ENCODE measurements at regions not wholly inside any gene's neighbourhood (a gene's known extent, or its start where the extent isn't known, plus 50 kb on each side); places are given as distances from the start of the nearest gene placed in this dataset.

DNA sequence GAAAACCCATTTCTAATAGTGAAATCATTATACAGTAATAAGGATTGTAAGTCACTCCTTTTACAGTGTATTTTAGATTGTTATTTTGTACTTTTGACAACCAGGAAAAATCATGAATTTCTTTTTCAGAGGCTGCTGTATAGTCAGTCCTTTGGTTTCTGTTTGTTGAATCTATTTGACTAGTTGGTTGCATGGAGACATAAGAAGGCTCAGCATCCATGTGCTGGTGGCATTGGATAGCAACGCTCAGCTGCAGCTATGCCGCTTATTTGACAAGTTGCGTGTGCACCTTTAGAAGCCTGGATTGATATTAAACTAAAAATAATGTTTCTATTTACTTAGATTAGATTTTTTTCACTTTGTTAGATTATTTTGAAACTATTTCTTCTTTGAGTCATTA lies 254.1 kb upstream of the SYT4 start:
- H3K27ac ChIP-seq: no peak overlapping the region
- H3K9me3 ChIP-seq: no peaks in the 10 kb centered on the region
- no peaks in the 10 kb centered on the region for H3K27me3 ChIP-seq
- H3K4me1 ChIP-seq: peaks cover 0 to 9% (median 4%) of the 10 kb centered on the region in 3 donors
- TF ChIP-seq POLR2A (IDR thresholded peaks at IDR 0.05): no peak
- TF ChIP-seq, protein P1, sequence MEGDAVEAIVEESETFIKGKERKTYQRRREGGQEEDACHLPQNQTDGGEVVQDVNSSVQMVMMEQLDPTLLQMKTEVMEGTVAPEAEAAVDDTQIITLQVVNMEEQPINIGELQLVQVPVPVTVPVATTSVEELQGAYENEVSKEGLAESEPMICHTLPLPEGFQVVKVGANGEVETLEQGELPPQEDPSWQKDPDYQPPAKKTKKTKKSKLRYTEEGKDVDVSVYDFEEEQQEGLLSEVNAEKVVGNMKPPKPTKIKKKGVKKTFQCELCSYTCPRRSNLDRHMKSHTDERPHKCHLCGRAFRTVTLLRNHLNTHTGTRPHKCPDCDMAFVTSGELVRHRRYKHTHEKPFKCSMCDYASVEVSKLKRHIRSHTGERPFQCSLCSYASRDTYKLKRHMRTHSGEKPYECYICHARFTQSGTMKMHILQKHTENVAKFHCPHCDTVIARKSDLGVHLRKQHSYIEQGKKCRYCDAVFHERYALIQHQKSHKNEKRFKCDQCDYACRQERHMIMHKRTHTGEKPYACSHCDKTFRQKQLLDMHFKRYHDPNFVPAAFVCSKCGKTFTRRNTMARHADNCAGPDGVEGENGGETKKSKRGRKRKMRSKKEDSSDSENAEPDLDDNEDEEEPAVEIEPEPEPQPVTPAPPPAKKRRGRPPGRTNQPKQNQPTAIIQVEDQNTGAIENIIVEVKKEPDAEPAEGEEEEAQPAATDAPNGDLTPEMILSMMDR (IDR thresholded peaks at IDR 0.05): no peak
- TF ChIP-seq EP300 (IDR thresholded peaks at IDR 0.05): no peak
- no peak for TF ChIP-seq POLR2AphosphoS5 (IDR thresholded peaks at IDR 0.05)
- no peak overlapping the region for H3K4me3 ChIP-seq
- H3K36me3 ChIP-seq: no peaks in the 10 kb centered on the region
- no peak for ATAC-seq
- WGBS, 2 donors (ENCODE audit: low coverage in 1 of 2): 90 to 96% methylated on average over 3 of the region's 3 CpGs

DNA sequence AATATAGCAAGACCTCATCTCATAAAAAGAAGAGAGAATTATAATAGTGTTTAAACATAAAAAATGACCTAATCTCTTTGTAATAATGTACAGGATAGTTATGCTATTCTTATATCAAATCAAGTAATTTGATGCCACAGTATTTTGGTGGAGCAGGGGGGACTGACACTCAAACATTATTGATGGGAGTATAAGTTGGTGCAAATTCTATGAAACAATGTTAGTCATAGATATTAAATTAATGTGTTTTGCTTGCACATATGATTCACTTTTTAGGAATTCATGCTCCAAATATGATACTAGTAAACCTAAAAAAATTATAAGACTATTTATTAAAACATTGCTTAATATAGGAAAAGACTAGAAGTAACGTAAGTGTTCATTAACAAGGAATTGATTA lies 256.1 kb upstream of the SYT4 start:
- ATAC-seq: no peak
- no peaks in the 10 kb centered on the region for H3K9me3 ChIP-seq
- no peaks in the 10 kb centered on the region for H3K36me3 ChIP-seq
- H3K4me3 ChIP-seq: no peak overlapping the region
- TF ChIP-seq POLR2A (IDR thresholded peaks at IDR 0.05) (no peak), POLR2AphosphoS5 (IDR thresholded peaks at IDR 0.05) (no peak), EP300 (IDR thresholded peaks at IDR 0.05) (no peak)
- TF ChIP-seq, protein P1 (IDR thresholded peaks at IDR 0.05): no peak
- H3K27me3 ChIP-seq: no peaks in the 10 kb centered on the region
- H3K4me1 ChIP-seq: no peaks in the 10 kb centered on the region
- H3K27ac ChIP-seq: no peak overlapping the region
- WGBS, 2 donors (ENCODE audit: low coverage in 1 of 2): 64 to 77% methylated on average over 1 of the region's 1 CpG

DNA sequence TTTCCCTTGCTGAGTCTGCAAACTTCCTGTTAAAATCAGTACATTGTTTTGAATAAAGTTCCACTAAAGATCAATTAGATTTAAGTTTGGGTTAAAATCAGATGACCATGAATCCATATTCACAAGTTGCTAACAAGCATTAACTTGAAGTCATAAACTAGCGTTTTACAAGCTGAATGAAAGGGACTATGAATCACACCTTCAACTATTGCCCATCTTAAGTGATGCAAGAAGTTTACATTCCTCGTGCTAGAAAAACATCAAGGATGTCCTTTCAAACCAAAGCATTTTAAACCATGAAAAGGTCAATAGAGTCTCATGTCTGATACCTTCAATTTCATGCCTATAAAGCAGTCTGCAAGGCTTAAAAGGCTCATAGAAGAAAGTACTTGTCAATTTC lies 257.2 kb upstream of the SYT4 start:
- no peak for ATAC-seq
- H3K27me3 ChIP-seq: no peaks in the 10 kb centered on the region
- H3K27ac ChIP-seq: no peak overlapping the region
- no peak overlapping the region for H3K4me3 ChIP-seq
- TF ChIP-seq POLR2A (IDR thresholded peaks at IDR 0.05) (no peak), EP300 (IDR thresholded peaks at IDR 0.05) (no peak), POLR2AphosphoS5 (IDR thresholded peaks at IDR 0.05) (no peak)
- TF ChIP-seq, protein P1 (IDR thresholded peaks at IDR 0.05): no peak
- H3K9me3 ChIP-seq: no peaks in the 10 kb centered on the region
- no peaks in the 10 kb centered on the region for H3K4me1 ChIP-seq
- no peaks in the 10 kb centered on the region for H3K36me3 ChIP-seq
- WGBS, 2 donors (ENCODE audit: low coverage in 1 of 2): 63 to 67% methylated on average over 2 of the region's 2 CpGs

DNA sequence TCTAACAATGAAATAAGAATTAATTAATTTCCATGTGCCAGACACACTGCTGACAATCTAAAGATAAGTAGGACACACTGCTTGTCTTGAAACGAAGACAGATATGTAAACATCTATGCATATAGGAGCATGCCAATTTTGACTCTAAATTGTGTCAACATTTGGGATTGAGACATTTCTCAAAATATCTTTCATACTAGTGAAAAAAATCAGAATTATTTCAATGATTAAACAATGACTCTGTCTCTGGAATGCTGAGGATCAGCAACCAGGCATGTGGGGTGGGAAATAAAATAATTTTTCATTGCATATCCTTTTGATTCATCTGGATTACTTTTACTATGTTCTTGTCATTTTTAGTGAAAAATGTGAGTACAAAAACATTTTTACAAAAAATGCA lies 262.6 kb upstream of the SYT4 start:
- no peaks in the 10 kb centered on the region for H3K4me1 ChIP-seq
- WGBS, 2 donors (ENCODE audit: low coverage in 1 of 2): 7 to 18% methylated on average over 1 of the region's 1 CpG
- no peak overlapping the region for H3K4me3 ChIP-seq
- H3K36me3 ChIP-seq: no peaks in the 10 kb centered on the region
- no peak for ATAC-seq
- H3K9me3 ChIP-seq: no peaks in the 10 kb centered on the region
- peaks cover 5% of the 10 kb centered on the region for H3K27me3 ChIP-seq
- H3K27ac ChIP-seq: no peak overlapping the region
- no peak for TF ChIP-seq EP300 (IDR thresholded peaks at IDR 0.05)

DNA sequence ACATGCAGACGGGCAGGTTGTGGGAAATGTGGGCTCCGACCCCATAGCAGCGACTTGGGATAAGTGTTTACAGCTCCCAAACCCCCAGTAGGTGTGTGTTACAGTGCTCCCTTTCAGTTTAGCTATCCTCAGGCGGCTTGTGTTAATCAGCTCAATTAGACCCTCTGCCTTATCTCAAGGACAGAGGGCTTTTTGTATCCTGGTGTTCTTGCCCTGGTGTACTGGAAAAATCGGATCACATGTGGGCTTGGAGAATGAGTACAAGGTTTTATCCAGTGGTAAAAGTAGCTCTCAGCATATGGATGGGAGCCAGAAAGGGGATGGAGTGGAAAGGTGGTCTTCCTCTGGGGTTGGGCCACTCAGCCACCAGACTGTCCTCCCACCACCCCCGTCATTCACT lies 264.7 kb upstream of the SYT4 start:
- no peaks in the 10 kb centered on the region for H3K4me1 ChIP-seq
- H3K36me3 ChIP-seq: no peaks in the 10 kb centered on the region
- peaks cover 5% of the 10 kb centered on the region for H3K27me3 ChIP-seq
- TF ChIP-seq POLR2AphosphoS5 (IDR thresholded peaks at IDR 0.05) (no peak), EP300 (IDR thresholded peaks at IDR 0.05) (no peak), POLR2A (IDR thresholded peaks at IDR 0.05) (no peak)
- TF ChIP-seq, protein P1 (IDR thresholded peaks at IDR 0.05): no peak
- ATAC-seq: no peak
- no peak overlapping the region for H3K4me3 ChIP-seq
- WGBS, 2 donors (ENCODE audit: low coverage in 1 of 2): 80 to 85% methylated on average over 1 to 4 of the region's 6 CpGs
- H3K27ac ChIP-seq: no peak overlapping the region
- no peaks in the 10 kb centered on the region for H3K9me3 ChIP-seq

Measured in gastroesophageal sphincter (tissue), 4 donors.